ENCODE measurements at regions not wholly inside any gene's neighbourhood (a gene's known extent, or its start where the extent isn't known, plus 50 kb on each side); places are given as distances from the start of the nearest gene placed in this dataset.

DNA sequence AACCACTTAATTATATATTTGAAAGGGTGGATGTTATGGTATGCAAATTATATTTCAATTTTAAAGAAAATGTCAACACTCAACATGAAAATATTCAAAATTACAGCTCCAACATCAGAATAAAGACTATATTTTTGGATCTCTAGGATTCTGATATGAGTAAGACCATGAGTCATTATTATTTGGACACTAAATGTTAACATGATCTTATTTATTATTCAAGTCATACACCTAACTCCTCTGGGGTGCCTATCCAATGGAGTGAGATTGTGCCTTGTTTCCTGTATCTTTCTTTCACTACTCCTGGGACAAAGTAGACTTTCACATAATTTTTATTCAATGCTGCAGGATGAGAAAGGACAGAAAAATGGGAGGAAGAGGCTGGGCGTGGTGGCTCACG lies 135.2 kb upstream of the PRSS1 start:
- TF ChIP-seq, protein P1, sequence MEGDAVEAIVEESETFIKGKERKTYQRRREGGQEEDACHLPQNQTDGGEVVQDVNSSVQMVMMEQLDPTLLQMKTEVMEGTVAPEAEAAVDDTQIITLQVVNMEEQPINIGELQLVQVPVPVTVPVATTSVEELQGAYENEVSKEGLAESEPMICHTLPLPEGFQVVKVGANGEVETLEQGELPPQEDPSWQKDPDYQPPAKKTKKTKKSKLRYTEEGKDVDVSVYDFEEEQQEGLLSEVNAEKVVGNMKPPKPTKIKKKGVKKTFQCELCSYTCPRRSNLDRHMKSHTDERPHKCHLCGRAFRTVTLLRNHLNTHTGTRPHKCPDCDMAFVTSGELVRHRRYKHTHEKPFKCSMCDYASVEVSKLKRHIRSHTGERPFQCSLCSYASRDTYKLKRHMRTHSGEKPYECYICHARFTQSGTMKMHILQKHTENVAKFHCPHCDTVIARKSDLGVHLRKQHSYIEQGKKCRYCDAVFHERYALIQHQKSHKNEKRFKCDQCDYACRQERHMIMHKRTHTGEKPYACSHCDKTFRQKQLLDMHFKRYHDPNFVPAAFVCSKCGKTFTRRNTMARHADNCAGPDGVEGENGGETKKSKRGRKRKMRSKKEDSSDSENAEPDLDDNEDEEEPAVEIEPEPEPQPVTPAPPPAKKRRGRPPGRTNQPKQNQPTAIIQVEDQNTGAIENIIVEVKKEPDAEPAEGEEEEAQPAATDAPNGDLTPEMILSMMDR (conservative IDR thresholded peaks at IDR 0.05; ENCODE audit: low read depth, low read length), result no peak
- DNase-seq (ENCODE audit: low read depth), result no peak

DNA sequence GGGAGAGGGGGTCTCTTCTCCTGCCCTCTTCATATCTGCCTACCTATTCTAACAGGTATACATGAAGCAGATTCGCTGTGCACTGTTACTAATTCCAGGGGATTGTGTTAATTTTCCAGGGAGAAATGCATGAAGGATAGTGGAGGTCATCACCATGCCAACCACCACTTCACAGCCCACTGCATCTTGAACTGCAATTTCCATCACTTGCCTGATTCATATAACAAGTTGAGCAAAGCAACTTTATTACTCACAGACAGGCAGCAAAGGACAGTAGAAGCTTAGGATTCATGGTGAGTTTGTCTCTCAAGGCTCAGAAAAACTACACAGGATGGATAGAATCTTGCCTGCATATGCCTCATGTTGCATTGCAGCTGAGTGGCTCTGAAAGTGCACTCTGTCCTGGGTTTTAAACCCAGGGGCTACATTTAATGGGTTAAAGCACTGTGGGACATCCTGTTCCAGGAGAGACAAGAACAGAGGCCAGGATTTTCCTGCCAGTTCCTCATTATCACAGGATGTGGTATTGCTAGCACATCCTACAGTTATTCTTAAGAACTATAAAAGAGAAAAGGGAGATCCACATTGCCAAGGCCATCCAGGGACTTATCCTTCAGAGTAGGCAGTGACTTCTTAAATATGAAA lies 136.9 kb upstream of the PRSS1 start:
- TF ChIP-seq, protein P1 (conservative IDR thresholded peaks at IDR 0.05; ENCODE audit: low read depth, low read length), result no peak
- H3K4me3 ChIP-seq (ENCODE audit: low read depth, low read length), result no peak overlapping the region
- DNase-seq (ENCODE audit: low read depth), result no peak

More for the DNA sequence above, 135.2 kb upstream of the PRSS1 start:
- H3K4me3 ChIP-seq (ENCODE audit: low read depth, low read length), result no peak overlapping the region

DNA sequence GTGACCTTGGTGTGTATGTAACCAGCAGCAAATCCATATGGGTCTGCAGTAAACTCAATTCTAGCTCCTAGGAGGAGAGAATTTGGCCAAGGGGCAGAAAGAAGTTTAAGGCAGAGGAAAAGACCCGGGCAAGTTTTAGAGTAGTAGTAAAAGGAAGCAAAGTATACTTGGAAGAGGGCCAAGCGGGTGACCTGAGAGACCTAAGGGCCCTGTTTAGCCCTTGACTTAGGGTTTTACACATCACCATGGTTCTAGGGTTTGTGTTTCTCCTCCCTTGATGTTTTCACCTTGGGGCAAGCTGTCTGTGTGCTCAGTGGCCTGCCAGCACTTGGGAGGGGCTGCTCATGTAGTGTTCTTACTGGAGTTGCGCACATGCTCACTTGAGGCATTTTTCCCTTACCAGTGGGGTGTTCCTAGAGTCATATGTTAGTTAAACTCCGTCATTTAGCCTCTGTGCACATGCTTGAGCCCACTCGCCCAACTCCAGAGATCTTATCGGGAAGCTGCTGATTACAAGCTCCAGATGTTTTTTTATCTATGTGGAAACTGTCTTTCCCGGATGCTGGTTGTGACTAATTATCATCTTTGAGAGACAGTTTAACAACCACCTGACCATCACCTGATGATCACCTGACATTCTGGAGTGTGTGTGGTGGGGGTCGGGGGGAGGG lies 137.6 kb upstream of the PRSS1 start:
- H3K4me3 ChIP-seq (ENCODE audit: low read depth, low read length), result no peak overlapping the region
- TF ChIP-seq, protein P1 (conservative IDR thresholded peaks at IDR 0.05; ENCODE audit: low read depth, low read length), result no peak
- no peak for DNase-seq (ENCODE audit: low read depth)

DNA sequence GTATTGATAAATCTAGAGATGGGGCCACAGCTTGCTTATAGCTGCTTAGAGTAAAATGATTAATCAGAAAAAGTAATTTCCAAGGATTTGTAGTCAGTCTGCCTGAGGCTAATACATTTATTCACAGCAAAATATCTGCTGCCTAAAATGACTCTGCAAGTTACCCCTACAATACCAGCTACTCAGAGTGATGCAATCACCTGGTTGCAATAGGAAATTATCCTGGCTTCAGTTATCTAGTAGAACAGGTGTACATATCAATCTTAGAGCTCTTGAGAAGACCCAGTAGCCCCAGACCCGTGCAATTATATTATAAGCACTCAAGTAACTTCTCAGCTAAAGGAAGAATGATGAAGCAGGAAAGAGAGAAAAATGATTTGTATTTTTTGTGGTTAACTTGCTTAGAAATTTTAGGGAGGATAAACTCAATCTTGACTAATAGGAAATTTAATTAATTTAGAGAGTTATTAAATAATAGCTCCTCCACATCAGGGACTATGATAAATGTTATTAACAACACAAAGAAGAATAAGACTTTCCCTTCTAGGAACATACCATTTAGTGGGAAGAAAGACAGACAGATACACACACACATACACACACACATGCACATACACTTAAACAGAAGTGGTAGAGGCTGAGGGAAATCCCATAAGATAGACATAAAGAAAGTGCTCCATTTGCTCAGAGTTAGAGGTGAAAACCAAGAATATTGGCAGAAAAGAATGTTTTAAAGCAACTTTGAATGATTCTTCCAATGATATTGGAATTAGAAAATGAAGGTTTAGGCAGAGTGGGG lies 140.4 kb upstream of the PRSS1 start:
- no peak for DNase-seq (ENCODE audit: low read depth)
- H3K4me3 ChIP-seq (ENCODE audit: low read depth, low read length), result no peak overlapping the region
- TF ChIP-seq, protein P1 (conservative IDR thresholded peaks at IDR 0.05; ENCODE audit: low read depth, low read length), result no peak

DNA sequence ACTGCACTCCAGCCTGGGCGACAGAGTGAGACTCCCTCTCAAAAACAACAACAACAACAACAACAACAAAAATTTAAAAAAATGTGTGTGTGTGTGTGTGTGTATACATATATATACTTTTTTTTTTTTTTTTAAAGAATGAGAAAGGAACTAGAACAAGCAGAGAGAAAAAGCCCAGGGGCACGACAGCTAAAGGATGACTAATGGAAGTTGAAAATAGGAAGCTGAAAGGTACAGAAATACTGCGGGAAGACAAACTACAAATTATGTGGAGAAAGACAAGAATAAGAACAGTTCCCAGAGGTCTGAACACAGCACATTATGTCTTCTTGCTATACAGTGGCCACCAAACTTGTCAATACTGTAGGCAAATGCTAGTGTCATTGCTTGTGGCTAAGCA lies 141.9 kb upstream of the PRSS1 start:
- H3K4me3 ChIP-seq (ENCODE audit: low read depth, low read length), result no peak overlapping the region
- TF ChIP-seq, protein P1 (conservative IDR thresholded peaks at IDR 0.05; ENCODE audit: low read depth, low read length), result no peak
- DNase-seq (ENCODE audit: low read depth), result no peak

DNA sequence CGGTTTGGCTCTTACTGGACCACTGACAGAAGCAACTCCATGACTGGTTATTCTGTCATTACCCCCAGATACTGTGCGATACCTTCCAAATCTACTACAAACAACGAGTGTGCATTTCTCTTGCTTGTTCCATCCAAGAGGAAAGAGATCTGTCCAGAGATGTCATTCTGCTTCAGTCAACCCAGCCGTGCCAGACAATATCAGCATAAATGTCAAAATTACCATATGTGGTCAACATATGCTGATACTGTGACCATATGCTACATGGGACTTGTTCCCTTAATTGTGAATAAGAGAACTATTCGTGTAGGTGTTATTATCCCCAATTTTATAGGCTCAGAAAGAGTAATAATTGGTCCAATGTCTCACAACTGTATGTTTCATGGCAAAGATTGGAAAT lies 143.2 kb upstream of the PRSS1 start:
- TF ChIP-seq, protein P1 (conservative IDR thresholded peaks at IDR 0.05; ENCODE audit: low read depth, low read length), result no peak
- no peak overlapping the region for H3K4me3 ChIP-seq (ENCODE audit: low read depth, low read length)
- no peak for DNase-seq (ENCODE audit: low read depth)
